Left ventricle myocardium inferior (tissue), 1 donor: ENCODE measurements at regions not wholly inside any gene's neighbourhood (a gene's known extent, or its start where the extent isn't known, plus 50 kb on each side); places are given as distances from the start of the nearest gene placed in this dataset.

Experiments used
- DNase-seq: peaks from one replicate; pipeline ENCODE4 v3.0.0-alpha.2; 2020
- H3K27ac ChIP-seq: fragments of 200-600 bp; replicated peaks from 2 replicates; pipeline ENCODE4 v1.8.0; 2021
- H3K27me3 ChIP-seq: fragments of 200-600 bp; 2 replicates; pipeline ENCODE4 v1.8.0; 2021; ENCODE audit warnings: low read depth
- H3K36me3 ChIP-seq: fragments of 200-600 bp; 2 replicates; pipeline ENCODE4 v1.8.0; 2021
- H3K4me1 ChIP-seq: fragments of 200-600 bp; 2 replicates; pipeline ENCODE4 v1.8.0; 2021
- H3K4me3 ChIP-seq: fragments of 200-600 bp; 2 replicates; pipeline ENCODE4 v1.8.0; 2021; ENCODE audit warnings: mild to moderate bottlenecking, moderate library complexity
- H3K9me3 ChIP-seq: fragments of 200-600 bp; replicated peaks from 2 replicates; pipeline ENCODE4 v1.8.0; 2021
- CTCF ChIP-seq: fragments of 200-600 bp; IDR thresholded peaks from 2 replicates; pipeline ENCODE4 v1.8.0; 2021; ENCODE audit warnings: antibody characterized with exemption, mild to moderate bottlenecking, borderline replicate concordance
- intact Hi-C: fragments of 100-400 bp; cut with micrococcal nuclease; formaldehyde crosslinking; loops from one replicate; pipeline ENCODE4 v1.11.0; 2022
- donor health status: DM: no; HTN: yes; CAD: no; lungs with severe emphysema.

GRCh38 chr18:41486575-41486974, 468.5 kb upstream of the PIK3C3 start:
- no peak for TF ChIP-seq CTCF
- intact Hi-C loops, result no loop called here

GRCh38 chr18:41484069-41484468, 471.0 kb upstream of the PIK3C3 start:
- Histone ChIP-seq H3K9me3 (peaks cover 10% of the 10 kb centered on the region), H3K27me3 (no peaks in the 10 kb centered on the region), H3K4me3 (no peak overlapping the region), H3K27ac (no peak overlapping the region), H3K36me3 (no peaks in the 10 kb centered on the region), H3K4me1 (no peaks in the 10 kb centered on the region)
- TF ChIP-seq CTCF, result no peak
- intact Hi-C loops, result no loop called here
- no peak for DNase-seq

More at GRCh38 chr18:41486575-41486974, 468.5 kb upstream of the PIK3C3 start:
- Histone ChIP-seq H3K4me1 (no peaks in the 10 kb centered on the region), H3K9me3 (peaks cover 10% of the 10 kb centered on the region), H3K4me3 (no peak overlapping the region), H3K36me3 (no peaks in the 10 kb centered on the region), H3K27ac (no peak overlapping the region), H3K27me3 (no peaks in the 10 kb centered on the region)
- DNase-seq, result no peak

- H3K36me3 ChIP-seq, result no peaks in the 10 kb centered on the region
- DNase-seq, result no peak
- H3K9me3 ChIP-seq, result peaks cover 4% of the 10 kb centered on the region
- no peak overlapping the region for H3K27ac ChIP-seq
- intact Hi-C loops, result no loop called here
- no peak for TF ChIP-seq CTCF
- no peaks in the 10 kb centered on the region for H3K4me1 ChIP-seq
- H3K27me3 ChIP-seq, result no peaks in the 10 kb centered on the region
- H3K4me3 ChIP-seq, result no peak overlapping the region
Observed at GRCh38 chr18:41482501-41482900, 472.5 kb upstream of the PIK3C3 start.

- no peak for DNase-seq
- no peaks in the 10 kb centered on the region for H3K36me3 ChIP-seq
- TF ChIP-seq CTCF, result no peak
- H3K9me3 ChIP-seq, result no peaks in the 10 kb centered on the region
- intact Hi-C loops, result no loop called here
- no peaks in the 10 kb centered on the region for H3K27me3 ChIP-seq
- no peak overlapping the region for H3K27ac ChIP-seq
- no peaks in the 10 kb centered on the region for H3K4me1 ChIP-seq
- no peak overlapping the region for H3K4me3 ChIP-seq
Observed at GRCh38 chr18:41466436-41467160, 488.4 kb upstream of the PIK3C3 start.

- Histone ChIP-seq H3K9me3 (no peaks in the 10 kb centered on the region), H3K36me3 (no peaks in the 10 kb centered on the region), H3K27me3 (no peaks in the 10 kb centered on the region), H3K4me3 (no peak overlapping the region), H3K4me1 (no peaks in the 10 kb centered on the region), H3K27ac (no peak overlapping the region)
- intact Hi-C loops, result no loop called here
- no peak for TF ChIP-seq CTCF
- DNase-seq, result no peak
Observed at GRCh38 chr18:41465386-41465785, 489.6 kb upstream of the PIK3C3 start.
